ENCODE measurements at regions not wholly inside any gene's neighbourhood (a gene's known extent, or its start where the extent isn't known, plus 50 kb on each side); places are given as distances from the start of the nearest gene placed in this dataset.

GRCh38 chr14:101511199-101511598 is 50.1 kb upstream of the DIO3 start:
- TF ChIP-seq EZH2phosphoT487 (conservative IDR thresholded peaks at IDR 0.05; ENCODE audit: low read length) (no peak), CTCF (IDR thresholded peaks at IDR 0.05; ENCODE audit: insufficient read depth, low read length, poor library complexity, severe bottlenecking) (no peak)
